SK-MEL-5 (cell line): ENCODE measurements at regions not wholly inside any gene's neighbourhood (a gene's known extent, or its start where the extent isn't known, plus 50 kb on each side); places are given as distances from the start of the nearest gene placed in this dataset.

ENCODE experiments used
- DNase-seq: peaks from one replicate; pipeline ENCODE4 v3.0.0-alpha.2; 2016; ENCODE audit warnings: low read depth, low spot score
- in situ Hi-C: cut with HindIII; loops from 2 replicates; pipeline ENCODE4 v1.10.0; 2016; ENCODE audit warnings: low sequenced_read_pairs, high pct_unique_total_duplicates, low pct_unique_long_range_greater_than_20kb

DNA sequence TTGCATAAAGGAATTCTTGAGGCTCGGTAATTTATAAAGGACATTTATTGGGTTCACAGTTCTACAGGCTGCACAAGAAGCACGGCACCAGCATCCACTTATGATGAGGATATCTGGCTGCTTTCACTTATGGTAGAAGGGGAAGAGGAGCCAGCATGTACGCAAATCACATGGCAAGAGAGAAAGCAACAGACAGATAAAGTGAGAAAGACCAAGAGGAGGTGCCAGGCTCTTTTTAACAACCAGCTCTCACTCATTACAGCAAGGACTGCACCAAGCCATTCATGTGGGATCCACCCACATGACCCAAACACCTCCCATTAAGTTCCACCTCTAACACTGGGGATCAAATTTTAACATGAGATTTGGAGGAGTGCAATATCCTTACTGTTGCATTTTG is 1198.2 kb downstream of the ADGRL3 start:
- in situ Hi-C loops = no loop called here
- no peak for DNase-seq

DNA sequence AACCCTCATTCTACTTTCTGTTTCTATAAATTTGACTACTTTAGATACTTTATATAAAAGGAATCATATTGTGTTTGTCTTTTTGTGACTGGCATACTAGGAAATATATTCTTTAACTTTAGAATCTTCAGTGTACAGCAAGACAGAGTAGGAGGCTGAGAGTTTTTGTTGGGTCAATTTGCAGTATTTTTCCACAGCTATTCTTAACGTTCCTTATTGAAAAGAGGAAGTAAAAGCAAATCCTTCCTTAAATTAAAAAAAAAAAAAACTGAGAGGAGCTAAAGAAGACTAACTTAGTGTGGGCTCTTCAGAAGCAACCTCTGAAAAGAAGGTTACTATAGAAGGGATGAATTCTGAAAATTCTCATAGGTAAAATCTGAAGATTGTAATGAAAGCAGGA is 1194.6 kb downstream of the ADGRL3 start:
- no peak for DNase-seq
- in situ Hi-C loops = no loop called here

DNA sequence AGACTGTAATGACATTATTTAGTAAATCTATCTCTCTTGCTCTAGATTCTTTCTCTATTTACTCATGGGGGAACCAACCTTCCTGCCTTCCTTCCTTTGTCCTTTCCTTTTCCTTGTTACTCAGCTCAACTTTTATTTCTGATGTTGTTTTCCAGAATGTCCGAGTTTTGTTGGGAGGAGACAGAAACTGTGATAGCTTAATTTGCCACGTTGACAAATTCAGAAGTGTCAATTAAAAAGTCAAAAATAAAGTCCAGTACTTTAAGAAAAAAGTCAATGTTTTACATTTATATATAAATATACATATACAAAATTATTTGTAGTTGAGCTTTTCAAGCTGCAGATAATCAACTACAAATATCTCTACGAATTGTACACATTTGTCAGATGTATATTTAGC is 1187.7 kb downstream of the ADGRL3 start:
- DNase-seq = no peak
- in situ Hi-C loops = no loop called here

DNA sequence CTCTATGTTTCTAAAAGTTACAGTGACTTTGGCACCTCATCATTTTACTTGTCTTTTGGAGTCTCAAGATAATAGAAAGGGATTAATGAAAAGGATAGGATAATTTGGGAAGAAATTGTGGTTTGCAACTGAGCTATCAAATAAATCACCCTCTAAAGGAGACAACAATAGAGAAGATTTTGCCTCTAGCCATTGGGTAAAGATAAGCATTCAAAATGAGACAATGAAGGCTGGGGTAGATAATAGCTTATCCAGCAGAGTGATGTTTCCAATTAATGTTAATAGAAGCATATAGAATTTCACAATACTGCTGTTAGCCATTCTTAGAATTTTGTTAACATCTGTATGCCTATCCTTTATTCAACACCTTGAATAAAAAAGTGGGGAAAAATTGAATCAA is 1177.6 kb downstream of the ADGRL3 start:
- no peak for DNase-seq
- in situ Hi-C loops = no loop called here

DNA sequence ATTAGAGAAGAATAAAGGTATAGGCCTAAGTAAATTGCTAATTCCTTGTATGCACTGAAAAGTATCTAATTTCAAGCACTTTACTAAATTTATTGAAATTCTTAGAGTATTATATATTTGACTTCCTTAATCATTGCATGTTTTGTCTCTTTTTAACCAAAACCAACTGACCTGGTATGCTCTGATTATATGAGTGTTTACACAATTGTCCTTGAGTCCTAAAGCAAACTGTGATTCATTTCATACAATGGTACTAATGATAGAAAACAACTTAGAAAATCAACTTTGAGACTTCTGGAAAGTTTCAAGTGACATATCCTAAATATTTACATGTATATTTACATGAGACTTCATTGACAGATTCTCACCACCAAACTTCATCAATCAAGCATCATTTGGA is 1177.1 kb downstream of the ADGRL3 start:
- no peak for DNase-seq
- in situ Hi-C loops = no loop called here

DNA sequence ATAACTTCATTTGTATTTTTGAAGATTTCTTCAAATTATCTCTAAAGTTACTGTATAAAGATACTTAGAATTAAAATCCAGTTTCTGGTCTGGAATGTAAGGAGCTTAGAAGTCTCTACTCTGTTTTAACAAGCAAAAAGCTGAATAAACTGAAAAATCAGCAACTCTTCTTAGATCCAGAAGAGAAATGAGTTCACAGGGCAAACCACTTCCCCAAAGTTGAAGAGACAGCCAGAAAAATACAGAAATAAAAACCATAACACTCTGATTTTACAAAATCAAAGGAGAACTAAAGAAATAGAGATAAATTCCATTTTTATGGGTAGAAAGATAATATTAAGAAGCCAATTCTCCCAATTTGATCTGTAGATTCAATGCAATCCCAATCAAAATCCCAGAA is 1166.8 kb downstream of the ADGRL3 start:
- in situ Hi-C loops = no loop called here
- no peak for DNase-seq

DNA sequence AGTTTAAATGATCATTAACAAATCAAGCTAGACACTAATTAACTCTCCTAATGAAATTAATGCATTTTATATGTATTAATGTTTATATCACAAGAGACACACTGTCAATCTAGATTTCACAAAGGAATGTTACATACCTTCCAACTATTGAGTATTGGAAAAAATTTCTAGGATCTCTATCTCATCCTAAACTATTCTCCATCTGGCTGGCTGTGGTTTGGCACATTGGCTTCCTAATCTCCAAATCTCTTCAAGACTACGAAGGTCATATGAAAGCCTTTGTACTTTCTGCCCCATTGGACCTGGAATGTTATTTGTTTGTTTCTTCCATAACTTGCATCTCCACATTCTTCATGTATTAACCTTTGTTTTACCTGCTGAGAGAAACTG is 1160.0 kb downstream of the ADGRL3 start:
- in situ Hi-C loops = no loop called here
- no peak for DNase-seq

DNA sequence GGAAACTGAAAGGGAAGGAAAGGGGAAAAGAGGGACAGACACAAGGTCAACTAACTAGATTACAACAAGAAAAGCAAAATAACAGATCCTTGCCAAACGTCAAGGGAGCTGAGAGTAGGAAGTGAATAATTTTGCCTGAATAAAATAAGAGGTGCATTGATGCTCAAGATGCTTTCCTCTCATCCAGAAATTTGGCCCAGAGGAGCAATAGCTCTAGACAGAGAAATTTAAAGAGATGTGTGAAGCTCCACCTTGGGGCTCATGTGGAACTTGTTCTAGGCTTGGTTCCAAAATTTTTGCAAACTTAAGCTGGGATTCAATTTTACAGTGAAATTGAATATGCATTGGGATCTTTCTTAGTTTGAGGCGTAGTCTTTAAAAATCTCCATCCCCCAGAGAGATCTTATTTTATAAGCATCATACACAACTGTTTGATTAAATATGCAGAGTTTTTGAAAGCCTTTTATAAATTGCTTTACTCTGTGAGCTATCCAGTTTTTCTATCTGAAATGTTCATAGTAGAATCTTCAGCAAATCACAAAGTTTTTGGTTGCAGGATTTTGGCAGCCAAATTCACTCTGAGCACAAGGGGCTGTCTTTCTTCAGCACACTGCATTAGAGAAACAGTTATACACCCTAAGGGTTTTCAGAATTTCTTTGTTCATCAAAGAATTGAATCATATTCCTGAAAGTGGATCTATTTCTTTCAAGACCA is 1159.5 kb downstream of the ADGRL3 start:
- in situ Hi-C loops = no loop called here
- no peak for DNase-seq

DNA sequence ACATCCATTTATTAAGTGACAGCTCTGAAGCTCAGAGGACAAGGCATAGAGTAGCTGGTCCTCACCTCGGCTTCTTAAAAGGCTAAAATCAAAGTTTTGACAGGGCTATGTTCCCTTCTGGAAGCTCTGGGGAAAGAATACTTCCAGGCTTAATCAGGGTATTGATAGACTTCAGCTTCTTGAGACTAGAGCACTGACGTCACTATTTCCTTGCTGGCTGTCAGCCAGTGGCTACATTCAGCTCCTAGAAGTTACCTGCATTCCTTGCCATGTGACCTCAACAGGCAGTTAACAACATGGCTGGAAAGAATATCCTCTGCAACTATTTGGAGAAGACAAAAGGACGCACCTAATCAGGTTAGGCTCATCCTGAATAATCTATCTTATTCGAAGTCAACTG is 1144.8 kb downstream of the ADGRL3 start:
- DNase-seq = no peak
- in situ Hi-C loops = no loop called here

DNA sequence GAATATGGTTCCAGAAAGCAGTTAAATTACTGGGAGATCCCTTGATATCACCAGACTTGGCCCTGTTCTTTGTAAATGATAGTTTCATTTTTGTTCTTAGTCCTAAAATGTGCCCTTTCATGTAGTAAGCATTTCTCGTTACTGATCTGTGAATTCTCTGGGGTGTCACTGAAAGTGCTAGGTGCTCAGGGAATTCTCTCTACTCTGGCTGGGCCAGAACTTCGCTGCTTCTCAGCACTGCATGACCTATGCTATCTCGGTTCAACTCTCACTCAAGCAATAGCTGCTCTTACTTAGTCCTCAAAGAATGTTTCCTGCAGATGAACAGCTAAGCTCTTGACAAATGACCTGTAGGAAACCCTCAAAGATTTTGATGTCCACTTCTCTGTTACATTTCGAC is 1144.3 kb downstream of the ADGRL3 start:
- no peak for DNase-seq
- in situ Hi-C loops = no loop called here

DNA sequence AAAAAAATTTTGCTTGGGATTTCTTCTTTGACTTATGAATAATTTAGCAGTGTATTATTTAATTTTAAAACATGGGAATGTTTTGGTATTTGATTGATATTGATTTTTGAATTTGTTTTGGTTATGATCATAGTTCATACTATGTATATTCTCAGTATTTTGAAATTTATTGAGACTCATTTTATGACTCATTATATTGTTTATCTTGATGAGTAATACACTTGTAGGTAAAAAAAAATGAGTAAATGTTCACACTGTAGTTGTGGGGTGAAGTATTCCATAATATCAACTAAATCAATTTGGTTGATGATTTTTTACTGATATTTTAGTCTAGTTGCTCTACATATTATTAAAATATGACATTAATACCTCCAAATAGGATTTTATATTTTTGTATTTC is 1142.2 kb downstream of the ADGRL3 start:
- DNase-seq = no peak
- in situ Hi-C loops = no loop called here

DNA sequence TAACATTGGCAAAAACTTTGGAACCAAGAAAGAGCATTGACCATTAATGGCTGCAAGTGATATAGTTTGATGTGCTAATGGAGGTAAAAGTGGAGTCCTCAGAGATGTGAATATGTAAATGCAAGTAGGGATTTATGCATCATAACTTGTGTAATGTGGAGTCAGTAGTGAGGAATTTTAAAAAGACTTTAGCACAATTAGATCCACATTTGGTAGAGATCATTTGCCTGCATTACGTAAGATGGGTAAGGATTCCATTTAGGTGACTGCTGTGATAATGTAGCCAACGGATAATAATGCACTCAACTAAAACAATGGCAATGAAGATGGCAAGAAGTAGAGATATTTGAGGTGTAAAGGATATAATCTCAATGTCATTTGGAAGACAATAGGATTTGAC is 1128.4 kb downstream of the ADGRL3 start:
- in situ Hi-C loops = no loop called here
- DNase-seq = no peak

DNA sequence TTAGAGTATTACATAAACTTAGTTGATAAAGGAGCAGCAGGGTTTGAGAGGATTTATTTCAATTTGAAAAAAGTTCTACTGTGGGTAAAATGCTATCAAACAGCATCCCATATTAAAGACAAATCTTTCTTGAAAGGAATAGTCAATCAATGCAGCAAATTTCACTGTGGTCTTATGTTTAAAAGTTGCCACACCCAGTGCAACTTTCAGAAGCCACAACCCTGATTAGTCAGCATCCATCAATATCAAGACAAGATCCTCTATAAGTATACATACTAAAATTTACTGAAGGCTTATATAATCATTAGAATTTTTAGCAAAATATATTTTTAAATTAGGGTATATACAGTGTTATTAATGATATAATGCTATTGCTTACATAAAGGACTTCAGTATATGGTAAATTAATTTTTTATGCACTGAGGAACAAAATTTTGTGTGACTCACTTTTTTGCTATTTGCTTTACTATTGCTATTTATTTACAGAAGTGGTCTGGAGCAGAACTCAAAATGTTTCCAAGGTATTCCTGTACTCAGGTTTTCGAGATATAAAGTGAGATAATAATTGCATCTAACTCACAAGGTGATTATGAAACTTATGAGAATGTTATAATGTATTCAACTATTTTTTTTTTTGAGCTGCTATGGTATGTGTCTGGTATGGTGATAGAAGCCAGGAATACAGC is 1127.6 kb downstream of the ADGRL3 start:
- in situ Hi-C loops = no loop called here
- DNase-seq = no peak

DNA sequence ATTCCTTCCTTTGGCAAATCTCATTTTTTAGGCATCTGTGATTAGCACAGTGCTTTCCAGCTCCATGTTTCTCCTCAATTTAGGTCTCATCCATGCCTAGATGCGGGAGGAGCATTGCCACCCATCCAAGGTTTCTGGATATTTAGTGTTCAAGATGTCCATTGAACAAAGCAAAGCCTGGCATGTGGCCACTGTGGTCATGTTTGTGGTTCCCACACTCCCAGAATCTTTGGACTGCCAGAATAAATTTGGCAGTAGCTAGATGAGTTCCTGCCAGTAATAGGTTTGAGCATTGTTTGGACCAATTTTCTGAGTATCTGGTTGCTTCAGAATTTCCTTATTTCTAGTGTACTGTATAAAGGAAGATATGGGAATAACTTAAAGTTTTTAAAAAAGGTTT is 1124.1 kb downstream of the ADGRL3 start:
- in situ Hi-C loops = no loop called here
- DNase-seq = no peak

DNA sequence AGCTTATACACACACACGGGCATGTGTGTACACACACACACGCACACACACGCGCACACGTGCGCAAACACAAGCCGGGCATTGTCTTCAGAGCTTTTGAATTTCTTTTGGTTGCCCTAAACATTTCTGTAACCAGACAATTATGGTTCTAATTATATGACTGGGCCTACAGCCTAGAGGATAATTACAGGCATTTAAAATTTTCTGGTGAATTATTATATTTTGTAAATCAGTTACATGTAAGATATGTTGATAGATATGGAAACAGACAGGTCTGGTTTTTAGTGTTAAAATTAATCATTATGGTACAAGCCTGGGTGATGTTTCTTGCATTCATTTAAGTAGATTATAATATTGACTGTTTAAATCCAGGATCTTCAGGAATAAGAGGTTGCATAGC is 1120.5 kb downstream of the ADGRL3 start:
- DNase-seq = no peak
- in situ Hi-C loops = no loop called here

DNA sequence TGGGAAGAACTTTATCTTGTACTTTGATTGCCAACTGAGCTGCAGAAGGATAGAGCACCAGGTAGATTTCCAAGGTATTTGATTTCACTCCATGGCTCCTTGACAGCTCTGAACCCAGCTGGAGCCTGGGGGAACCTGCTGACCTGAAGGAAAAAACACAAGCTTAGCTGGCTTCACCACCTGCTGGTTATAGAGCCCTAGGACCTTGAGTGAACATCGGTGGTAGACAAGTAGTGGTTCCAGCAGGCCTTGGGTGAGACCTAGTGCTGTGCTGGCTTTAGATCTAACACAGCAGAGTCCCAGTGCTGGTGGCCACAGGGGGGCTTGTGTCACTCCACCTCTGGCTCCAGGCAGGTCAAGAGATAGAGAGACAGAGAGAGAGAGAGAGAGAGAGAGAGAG is 1102.6 kb downstream of the ADGRL3 start:
- in situ Hi-C loops = no loop called here
- DNase-seq = no peak

DNA sequence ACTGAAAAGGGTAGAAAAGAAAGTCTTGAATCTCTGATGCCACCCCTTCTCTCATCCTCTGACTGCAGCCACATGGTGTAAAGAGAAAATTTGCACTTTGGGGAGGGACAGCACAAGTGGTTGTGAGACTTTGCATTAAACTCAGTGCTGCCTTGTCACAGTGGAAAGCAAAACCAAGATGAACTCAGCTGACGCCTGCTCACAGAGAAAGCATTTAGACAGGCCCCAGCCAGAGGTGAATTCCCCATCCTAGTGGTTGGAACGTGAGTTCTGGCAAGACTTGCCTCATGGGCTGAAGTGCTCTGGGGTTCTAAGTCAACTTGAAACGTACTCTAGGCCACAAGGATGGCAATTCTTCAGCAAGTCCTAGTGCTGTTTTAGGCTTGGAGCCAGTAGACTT is 1101.4 kb downstream of the ADGRL3 start:
- no peak for DNase-seq
- in situ Hi-C loops = no loop called here

DNA sequence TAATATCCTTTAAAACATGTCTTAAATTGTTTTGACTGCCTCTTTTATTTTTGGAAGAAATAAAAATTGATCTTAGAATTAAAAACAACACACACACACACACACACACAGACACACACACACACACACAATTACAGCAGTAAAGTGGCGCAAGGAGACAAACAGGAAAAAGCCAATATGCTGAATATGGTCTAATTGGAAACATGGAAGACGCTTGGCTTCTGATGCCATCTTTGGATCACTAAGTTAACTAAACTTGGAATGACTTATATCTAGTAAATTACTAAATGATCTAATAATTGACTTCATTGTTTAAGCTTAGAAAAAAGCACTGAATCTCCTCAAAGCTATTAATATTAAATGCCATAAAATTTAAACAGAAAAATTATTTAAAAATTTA is 1093.4 kb downstream of the ADGRL3 start:
- no peak for DNase-seq
- in situ Hi-C loops = no loop called here

DNA sequence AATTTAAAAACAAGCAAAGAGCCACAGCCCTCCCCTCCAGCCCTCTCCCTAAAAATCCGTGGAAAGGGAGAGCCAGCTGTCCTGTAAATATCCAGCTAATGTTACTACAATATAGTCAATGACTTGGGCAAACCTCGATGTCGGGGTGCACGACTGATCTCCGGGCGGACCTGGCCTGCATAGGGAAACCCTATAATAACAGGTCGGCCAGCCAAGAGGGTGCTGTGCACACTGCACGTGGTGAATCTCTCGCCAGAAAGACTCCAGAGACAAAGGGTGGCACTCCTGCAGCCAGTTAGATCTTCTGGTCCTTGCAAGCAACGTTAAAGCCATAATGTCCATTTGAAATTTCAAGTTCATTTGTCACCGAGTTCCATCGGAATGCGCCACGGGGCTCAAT is 1092.8 kb downstream of the ADGRL3 start:
- in situ Hi-C loops = no loop called here
- no peak for DNase-seq
